HL-60/S4 treated with retinoic acid at 250 ng/mL for 4 days and 3 days (cell line): ENCODE measurements at regions not wholly inside any gene's neighbourhood (a gene's known extent, or its start where the extent isn't known, plus 50 kb on each side); places are given as distances from the start of the nearest gene placed in this dataset.
"Not testable (repeated sequence)": the region's sequence is repeated elsewhere in the genome, so short reads cannot be mapped to it uniquely, and the experiment has no call there.

Source experiments
- in situ Hi-C: fragments of 300-500 bp; cut with MboI; formaldehyde crosslinking; loops from 2 replicates; pipeline ENCODE4 v1.7.0; 2022; ENCODE audit warnings: low sequenced_read_pairs

DNA sequence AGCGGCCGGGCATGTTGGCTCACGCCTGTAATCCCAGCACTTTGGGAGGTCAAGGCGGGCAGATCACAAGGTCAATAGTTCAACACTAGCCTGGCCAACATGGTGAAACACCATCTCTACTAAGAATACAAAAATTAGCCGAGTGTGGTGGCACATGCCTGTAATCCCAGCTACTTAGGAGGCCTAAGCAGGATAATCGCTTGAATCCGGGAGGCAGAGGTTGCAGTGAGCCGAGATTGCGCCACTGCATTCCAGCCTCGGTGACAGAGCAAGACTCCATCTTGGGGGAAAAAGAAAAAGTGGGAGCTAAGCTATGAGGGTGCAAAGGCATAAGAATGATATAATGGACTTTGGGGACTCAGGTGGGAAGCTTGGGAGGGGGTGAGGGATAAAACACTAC, 55.9 kb upstream of the SLC2A1 start:
- in situ Hi-C loops, result not testable (repeated sequence)

DNA sequence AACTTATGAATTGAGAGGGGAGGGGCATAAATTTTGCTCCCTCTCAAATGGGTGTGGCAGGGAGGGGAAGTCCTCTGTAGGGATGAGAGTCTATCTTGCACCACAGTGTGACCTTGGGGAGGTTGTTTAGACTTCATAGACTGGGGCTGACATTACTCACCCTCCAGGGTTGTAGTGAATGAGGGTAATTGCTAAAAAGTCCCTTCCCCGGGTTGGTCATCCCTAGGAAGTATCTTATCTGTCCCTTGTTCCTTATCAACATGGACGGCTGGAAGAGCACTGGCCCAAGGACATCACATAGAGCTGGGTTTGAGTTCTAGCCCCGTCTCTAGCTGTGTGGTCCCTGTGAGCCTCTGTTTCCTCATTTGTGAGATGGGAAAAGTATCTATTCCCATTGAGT, 52.4 kb upstream of the SLC2A1 start:
- in situ Hi-C loops, result no loop called here

GRCh38 chr1:43009274-43009673, 50.6 kb upstream of the SLC2A1 start:
- in situ Hi-C loops, result no loop called here

- in situ Hi-C loops, result no loop called here
These were observed 49.7 kb upstream of the SLC2A1 start for GRCh38 chr1:43008115-43009060.
